GM18907 (cell line): ENCODE measurements at regions not wholly inside any gene's neighbourhood (a gene's known extent, or its start where the extent isn't known, plus 50 kb on each side); places are given as distances from the start of the nearest gene placed in this dataset.

Experiments
- ATAC-seq: cut with Tn5 transposase; IDR thresholded peaks from one replicate; pipeline ENCODE4 v1.9.1; 2021; ENCODE audit warnings: mild to moderate bottlenecking, moderate library complexity; ENCODE audit not compliant: unreplicated experiment

DNA sequence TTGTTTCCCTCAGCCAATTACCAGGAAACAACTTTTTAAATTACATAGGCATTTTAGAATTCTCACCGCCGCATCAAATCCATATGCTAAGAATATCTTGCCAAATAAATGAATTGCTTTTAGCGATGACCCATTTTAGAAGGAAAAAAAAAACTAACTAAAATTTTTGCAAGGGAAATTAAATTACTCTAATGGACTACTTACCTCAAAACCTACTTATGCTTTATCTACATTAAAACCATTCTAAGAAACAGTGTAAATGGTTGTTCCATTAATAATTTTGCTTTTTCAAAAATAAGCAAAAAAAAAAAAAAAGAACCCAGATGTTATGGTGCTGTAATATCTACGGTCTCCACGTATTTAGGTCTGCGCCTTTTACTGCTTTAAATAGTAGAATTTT lies 73.5 kb upstream of the CCDC150 start:
- no peak for ATAC-seq

- no peak for ATAC-seq
Observed at GRCh38 chr2:196566961-196567666, 72.4 kb upstream of the CCDC150 start.

- no peak for ATAC-seq
Observed at GRCh38 chr2:196568506-196568905, 71.0 kb upstream of the CCDC150 start.

- ATAC-seq: no peak
Observed at GRCh38 chr2:196584903-196585302, 54.6 kb upstream of the CCDC150 start.

DNA sequence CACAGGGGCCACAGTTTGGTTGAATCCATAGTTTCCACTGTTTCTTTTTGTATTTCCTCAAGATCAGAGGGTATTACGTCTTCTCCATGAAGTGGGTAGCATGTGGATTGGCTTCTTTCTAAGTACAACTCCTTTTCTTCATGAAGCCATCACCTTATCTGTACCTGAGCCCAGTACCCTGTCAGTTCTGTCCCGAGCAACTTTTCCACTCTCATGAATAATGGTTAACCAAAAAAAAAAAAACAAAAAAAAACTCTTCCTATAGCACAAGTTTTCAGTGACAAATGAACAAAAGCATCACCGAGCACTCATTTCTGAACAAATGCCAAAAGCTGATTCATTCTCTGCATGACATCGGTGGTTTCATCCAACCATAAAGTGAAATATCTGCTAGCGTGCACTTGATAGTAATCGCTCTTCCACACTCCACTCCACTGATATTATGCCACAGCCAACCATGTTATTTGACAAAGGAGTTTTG lies 53.0 kb upstream of the CCDC150 start:
- no peak for ATAC-seq

DNA sequence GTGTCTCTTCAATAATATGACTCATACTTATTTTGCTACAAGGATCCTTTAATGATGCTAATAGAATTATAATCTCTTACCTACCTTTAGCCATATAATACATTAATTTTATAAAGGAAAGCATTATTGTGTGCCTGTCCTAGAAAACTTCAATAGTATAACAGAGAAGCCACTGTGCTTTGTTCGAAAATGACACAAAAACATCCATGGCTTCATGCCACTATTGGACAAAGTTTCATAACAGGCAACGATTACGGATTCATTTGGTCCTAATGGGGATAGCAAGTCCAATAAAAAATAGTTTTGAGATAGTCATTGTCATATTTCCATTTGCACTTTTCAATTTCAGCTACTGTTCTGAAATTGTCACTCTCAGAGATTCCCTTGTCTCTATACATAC lies 52.5 kb upstream of the CCDC150 start:
- ATAC-seq: no peak

GRCh38 chr2:196587739-196588138 lies 51.8 kb upstream of the CCDC150 start:
- ATAC-seq: no peak

DNA sequence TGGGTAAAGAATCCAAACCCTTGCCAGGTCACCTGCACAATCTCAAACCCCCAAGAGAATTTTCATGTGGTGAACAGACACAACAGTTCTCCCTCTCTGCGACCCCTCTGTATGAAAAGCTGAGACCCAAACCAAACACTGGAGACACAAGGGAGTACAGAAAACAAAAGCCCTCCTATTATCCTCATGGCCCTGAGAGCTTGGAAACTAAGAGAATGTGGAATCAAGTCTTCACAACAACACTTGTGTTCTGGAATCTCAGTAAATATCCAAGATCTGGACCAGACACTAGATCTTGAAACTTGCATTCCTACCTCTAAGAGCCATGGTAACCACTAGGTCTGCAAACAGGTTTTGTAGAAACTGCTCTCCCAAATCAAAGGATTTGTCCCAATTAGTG lies 50.1 kb upstream of the CCDC150 start:
- ATAC-seq: no peak
